Fibroblast of skin of right biceps (primary cell): ENCODE measurements at regions not wholly inside any gene's neighbourhood (a gene's known extent, or its start where the extent isn't known, plus 50 kb on each side); places are given as distances from the start of the nearest gene placed in this dataset.

Source experiments
- DNase-seq: peaks from one replicate; pipeline ENCODE4 v3.0.0-alpha.2; 2013

DNA sequence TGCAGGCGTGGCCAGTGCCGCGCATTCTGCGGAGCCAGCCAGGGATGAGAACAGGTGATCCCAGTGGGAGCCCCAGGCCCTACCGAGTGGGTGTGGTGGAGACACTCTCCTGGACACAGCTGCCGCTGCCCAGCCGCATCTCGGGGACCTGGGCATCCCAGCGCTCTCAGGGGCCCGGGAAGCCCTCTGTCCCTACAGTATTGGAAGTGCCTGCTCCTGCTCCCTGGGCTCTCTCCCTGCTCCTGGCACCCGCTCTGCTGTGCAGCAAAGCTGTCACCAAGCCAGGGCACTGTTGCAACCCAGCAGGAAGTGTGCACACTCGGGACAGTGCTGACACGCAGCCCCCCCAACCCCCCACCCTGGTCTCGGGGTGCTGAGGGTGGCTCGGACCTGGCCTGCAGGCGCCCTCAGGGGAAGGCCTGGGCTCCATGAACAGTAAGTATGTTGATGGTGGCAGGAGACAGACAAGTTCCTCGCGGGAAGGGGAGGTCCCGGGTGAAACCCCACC lies 1177.4 kb upstream of the GBE1 start:
- DNase-seq = no peak

DNA sequence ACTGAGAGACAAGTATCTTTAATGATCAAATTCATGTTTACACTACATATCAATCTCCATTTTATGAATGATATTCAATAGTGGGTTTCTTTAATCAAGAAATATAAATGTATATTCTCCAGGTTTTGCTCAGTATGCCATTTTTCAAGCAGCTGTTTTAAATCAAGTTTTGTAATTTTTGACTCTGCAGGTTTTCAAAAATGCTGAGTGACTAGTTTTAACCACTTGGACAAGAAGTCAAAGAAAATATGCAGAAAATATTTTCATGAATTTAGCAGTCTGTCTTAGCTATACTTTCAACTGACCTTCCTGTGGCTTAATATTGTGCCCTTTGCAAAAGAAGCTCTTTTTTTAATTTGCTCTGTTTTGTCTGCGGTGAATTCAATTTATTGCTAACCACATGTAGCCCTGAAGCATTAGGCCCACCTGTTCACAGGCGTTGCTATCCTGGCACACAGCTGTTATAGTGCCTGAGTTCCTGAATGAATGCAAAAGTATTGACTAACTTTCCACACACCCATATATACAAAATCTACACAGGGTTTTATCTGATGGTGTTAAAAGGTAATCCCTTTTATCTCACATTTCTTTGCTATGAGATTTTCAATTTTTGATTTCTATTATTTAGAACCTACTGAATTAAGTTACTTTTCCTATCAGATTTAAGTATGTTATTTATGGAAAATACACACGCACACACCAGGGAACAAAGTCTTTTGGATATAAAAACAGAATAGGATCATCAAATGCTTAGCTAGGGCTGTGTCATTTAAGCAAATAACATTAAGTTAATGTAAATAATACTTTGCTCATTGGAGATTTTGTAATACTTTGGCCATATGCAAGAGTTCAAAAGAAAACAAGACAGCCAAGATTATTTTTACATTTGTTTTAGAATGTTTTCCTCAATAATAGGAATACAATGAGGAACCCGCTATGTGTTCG lies 1166.1 kb upstream of the GBE1 start:
- no peak for DNase-seq

DNA sequence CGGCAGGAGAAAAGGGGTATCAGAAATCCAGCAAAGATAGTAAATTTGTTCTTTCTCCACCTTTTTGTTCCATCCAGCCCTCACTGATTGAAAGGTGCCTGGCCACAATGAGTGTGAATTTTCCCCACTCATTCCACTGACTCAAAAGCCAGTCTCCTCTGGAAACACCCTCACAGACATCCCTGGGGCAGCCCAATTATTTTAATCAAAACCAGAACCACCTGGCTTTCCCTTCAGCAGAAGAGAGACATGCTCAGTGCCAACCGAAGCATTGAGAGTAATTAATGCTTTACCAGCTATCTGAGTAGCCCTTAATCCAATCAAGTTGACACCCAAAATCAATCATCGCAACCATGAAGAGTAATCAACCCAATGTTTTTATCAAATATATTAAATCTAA lies 1129.6 kb upstream of the GBE1 start:
- DNase-seq = no peak

DNA sequence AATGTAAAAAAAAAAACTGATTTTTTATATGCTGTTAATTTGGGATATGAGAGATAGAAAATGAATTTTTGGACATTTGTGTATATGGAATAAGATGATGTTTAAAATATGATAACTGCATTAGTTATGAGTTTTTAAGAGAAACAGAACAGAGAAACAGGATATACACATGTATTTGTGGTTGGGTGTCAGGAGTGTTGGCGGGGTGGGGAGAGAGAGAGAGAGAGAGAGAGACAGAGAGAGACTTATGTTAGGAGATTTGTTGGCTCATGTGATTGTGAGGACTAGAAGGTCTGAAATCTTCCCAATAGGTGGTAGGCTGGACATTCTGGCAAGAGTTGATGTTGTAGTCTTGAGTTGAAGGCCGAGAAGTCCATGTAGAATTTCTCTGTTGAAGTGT lies 1121.6 kb upstream of the GBE1 start:
- no peak for DNase-seq

DNA sequence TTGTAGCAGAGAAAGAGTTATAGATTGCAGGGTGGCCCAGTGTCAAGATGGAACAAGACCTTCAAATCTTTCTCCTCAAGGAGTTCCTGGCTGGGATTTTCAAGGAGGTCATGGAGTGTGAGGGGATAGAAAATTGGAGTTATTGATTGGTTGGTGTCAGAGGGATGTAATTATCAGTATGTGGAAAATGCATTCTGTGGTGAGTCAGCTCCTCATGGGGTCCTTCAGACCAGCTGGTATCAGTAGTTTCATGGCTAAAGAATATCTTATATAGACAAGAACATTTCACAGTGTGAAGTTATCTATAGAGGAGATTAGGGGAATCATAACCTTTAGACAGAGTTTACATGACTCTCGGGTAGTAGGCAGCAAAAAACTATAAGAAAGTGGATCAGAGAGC lies 1114.0 kb upstream of the GBE1 start:
- DNase-seq = peak; percentile 14

DNA sequence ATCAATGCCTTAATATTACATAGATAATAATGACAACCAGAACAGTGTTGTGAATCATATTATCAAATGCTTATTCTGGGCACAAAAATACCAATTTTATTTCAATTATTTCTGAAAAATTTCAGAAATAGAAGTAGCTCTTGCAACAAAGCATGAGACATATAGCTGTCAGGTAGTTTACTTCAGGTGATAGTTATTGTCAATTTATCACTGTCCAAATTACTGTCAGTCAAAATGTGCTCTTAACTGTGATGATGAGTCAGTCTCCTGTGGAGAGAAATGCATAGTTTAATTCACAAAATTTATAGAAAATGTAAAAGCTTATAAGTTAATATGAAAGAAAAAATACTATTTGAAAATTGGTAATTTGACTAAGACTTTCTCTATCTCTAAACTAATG lies 1078.4 kb upstream of the GBE1 start:
- no peak for DNase-seq

DNA sequence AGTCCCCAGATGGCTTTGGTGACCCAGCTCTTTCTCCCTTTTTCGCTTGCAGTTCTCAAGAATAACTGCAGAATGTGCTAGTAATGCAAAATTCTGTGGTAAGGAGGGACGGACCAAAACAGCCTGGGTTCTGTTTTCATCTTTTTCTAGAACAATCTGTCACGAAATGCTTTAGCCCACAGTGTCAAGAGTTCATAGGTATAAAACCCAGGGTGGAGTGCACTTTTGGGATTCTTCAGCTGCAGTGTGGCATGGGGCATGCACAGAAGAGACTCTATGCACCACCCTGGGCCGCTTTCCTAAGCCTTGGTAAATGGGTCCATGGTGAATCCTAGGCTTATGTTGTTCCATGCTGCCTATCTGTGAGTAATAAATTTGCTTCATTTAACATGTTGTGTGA lies 1072.7 kb upstream of the GBE1 start:
- no peak for DNase-seq

DNA sequence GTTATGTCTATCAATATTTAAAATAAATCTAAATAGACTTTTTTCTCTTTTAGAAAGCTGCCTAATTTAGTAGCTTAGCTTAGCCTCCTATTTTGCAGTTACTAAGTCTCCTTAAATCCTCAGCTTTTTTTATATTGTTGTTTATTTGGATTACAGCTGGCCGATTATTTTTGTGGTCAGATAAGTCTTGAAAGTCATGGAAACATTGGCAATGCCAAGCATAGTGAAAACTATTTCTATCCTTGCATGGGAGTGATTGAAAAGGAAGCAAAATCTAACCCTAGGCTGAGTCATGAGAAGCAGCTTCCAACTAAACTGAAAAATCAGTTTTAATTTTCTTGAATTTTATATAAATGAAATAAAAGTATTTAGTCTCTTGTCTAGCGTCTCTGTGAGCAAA lies 1063.0 kb upstream of the GBE1 start:
- DNase-seq = no peak

DNA sequence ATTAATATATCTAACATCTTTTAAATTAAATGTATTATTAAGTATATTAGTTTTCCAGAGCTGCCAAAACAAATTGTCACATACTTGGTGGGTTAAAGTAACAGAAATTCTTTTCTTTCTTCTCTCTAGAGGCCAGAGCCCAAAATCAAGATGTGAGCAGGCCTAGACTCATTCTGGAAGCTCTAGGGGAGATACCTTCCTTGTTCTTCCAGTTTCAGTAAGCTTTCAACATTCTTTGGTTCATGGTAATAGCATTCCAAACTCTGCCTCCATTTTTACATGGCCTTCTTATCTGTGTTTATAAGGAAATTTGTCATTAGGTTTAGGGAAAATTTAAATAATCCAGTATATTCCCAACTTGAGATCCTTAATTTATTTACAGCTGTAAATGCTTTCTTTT lies 1054.6 kb upstream of the GBE1 start:
- DNase-seq = no peak

DNA sequence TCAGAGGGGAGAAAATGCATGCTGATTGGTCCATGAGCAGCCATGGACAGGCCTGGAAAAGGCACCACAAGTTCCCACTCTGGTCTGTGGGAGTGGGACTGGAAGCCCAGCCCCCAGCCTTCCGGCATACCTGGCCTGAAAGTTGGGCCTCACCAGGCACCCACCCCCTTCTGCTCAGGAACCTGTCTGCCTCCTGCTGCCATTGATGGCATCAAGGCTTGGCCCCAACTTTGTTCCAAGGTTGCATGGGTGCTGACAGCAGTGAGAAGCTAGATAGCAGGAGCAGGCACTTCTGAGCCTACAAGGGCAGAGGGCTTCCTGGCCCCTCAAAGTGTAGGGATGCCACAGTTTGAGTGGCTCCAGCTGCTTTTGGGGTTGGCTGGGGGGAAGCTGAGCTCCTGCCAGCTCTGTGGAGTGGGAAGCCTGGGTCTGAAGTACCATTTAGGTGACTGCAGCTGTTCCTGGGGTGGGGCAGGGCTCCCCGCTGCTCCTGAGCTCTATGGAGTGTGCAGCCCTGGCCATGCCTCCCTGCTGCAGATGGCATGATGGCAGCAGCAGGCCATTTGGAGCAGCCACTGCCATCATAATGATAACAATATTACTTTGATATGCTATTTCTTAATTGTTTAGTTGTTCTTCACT lies 1054.1 kb upstream of the GBE1 start:
- no peak for DNase-seq

DNA sequence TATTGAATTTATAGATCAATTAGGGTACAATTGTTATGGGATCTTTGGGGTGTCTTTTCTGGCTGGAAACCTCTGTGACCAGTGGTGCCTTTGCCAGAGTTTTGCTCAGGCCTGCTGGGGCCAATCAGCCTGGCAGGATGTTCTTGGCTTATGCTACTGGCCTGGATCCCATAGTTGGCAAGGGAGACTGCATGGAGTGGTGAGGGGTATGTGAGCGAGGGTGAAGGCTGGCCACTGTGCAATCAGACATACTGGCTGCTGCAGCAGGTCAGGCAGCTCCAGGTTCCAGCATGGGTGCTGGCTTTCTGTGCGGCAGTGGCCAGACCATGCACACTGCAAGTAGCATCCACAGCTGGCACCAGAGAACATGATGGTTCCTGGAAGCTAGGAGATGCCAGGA lies 1053.2 kb upstream of the GBE1 start:
- DNase-seq = no peak

DNA sequence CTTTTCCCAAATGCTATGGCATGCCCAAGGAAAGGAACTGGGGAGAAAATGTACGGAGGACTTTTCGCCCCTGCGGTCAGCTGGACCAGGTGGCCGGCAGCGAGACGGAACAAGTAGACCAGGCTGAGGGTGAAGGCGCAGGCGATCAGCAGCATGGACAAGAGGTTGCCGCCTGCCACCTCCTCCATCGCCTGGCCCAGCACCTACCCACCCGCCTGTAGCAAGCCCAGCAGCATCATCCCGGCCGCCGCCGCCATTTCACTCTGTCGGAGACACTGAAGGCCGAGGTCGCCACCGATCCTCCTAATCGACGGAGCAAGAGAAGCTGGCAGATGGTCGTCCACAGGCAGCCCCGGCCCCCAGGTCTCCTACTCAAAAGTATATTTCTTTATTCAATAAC lies 1046.3 kb upstream of the GBE1 start:
- no peak for DNase-seq

DNA sequence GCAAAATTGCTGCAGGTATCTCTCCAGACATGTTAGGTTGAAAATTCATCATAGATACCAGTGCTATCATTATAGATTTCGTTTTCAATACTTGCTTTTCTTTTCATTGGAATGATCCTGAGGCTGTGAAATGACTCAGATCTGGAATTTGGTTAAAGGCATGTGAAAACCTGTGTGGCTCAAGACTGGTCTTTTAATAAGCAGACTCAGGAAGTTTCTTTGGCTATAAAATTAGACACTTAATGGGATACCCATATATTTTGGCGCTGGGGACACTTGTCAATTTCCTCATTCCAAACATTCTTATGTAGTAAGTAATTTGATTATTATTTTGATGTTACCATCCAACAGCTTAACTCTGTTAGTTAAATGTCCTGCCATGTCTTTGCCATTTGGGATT lies 1041.1 kb upstream of the GBE1 start:
- DNase-seq = no peak

DNA sequence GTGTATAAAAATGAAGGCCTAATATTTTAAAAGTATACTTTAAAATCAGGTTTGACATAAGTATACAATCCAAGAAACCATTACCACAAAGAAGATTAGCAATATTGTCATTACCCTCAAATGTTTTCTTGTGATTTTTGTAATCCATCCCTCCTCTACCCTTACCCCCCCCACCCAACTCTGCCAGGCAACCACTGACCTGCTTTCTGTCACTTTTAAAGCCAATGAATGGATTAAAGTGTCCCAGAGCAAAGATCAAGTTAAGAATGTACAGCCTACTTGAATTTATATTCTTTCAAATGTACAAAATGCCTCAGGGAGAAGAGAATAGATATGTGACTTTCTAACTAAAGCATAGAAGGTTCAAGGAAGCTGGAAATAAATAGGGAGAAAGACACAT lies 1038.8 kb upstream of the GBE1 start:
- DNase-seq = no peak

DNA sequence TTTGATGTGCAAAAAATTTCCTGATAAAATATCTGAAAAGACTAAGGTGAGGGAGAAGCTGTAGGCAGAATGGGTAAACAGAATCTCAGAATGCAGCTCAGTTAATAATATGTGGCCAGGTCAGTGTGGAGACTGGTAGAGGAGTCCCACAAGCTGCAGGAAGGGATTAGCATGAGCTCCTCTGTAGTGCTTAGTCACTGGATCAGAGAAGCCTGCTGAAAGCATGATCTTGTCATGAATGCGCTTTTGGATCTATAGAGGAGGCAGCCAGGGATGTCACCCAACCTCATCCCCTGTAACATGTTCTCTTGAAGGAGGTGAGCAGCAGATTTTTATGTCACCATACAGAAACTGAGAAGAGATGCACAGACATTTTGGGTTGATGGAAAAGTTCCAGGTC lies 1035.3 kb upstream of the GBE1 start:
- DNase-seq = no peak

DNA sequence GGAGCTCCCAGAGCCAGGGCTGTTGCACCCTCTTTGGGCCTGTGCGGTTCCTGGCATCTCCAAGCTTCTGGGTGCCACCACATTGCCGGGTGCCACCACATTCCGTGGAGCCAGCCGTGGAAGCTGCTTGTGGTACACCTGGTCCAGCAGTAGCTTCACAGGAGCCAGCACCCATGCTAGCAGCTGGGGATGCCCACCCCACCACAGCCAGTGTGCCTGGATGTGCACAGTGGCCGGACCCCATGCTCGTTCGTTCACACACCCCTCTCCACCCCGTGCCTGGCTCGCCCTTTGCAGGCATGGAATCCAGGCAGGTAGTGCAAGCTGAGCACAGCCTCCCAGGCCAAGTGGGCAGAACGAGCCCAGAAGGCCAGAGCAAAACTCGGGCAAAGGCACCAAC lies 1029.8 kb upstream of the GBE1 start:
- DNase-seq = no peak

DNA sequence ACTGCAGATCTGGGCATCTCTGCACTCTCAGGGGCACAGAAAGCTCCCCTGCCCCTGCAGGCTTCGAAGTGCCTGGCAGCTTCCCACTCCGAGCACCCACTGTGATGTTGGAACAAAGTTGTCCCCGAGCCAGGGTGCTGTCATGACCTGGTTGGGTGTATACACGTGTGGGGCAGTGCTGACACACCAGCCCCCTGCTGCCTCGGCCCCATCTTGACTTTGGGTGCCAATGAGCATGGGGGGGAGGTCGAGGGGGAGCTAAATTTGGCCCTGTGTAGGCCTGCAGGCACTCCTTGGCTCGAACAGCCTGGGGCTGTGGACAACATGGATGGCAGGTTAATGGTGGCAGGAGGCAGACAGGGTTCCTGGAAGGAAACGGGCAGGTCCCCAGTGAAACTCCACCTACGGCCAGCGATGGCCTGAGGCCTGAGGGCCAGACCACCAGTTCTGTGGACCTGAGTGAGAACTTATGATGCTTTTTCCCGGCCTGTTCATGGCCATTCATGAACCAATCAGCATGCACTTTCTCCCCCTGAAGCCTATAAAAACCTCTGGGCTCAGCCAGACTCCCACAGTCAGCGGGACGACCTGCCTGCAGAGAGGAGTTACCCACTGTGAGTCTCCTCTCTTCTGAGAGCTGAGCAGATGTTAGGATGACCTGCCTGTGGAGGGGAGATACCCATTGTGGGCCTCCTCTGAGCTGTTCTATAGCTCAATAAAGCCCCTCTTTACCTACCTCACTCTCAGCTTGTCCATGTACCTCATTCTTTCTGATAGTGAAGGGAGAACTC lies 1029.1 kb upstream of the GBE1 start:
- no peak for DNase-seq

DNA sequence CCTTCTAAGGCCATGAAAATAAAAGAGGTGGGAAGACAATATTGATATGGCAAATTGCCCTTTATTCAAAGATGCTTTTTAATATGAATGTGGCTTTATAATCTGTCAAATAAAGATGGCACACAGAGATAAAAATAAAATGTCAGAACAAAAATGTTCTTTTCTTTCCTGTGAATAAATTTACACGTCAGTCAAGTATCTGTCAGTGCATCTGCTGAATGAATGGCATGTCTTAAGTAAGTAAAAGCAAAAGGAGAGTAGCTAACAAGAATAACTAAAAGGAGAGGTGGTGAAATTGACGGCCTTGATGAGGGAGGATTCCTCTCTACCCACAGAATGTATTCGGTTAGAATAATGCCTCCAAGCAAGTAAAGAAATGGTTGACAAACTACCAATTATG lies 1021.7 kb upstream of the GBE1 start:
- DNase-seq = no peak

DNA sequence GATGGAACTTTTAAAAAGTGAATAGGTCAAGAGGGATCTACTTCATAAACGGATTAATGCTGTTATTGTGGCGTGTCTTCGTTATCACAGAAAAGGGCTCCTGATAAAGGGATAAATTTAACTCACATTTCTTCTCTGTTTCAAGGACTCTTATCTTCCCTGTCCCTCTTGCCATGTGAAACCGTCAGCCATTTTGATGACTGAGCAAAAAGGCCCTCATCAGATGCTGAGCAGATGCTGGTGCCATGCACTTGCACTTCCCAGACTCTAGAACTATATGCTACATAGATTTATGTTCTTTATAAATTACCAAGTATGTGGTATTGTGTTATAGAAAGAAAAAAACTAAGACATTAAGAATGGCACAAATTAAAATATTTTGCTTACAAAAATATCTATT lies 1011.8 kb upstream of the GBE1 start:
- no peak for DNase-seq

DNA sequence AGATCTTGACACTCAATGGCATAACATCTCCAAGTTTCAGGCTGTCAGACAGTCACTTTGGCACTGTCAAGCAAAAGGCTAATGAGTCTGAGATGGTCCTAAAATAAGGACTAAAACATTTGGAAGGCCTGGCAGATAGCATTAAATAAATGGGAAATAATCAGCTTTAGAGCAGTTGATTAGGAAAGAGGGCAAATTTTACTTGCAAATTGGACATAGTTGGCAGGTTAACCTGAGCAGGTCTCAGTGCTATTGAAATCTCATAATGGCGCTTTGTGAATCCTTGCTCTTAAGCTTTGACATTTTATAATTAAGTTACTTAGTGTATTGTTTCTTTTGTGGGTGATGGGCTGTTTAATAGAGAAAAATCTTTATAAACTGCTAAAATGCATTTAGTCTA lies 1003.1 kb upstream of the GBE1 start:
- DNase-seq = no peak

DNA sequence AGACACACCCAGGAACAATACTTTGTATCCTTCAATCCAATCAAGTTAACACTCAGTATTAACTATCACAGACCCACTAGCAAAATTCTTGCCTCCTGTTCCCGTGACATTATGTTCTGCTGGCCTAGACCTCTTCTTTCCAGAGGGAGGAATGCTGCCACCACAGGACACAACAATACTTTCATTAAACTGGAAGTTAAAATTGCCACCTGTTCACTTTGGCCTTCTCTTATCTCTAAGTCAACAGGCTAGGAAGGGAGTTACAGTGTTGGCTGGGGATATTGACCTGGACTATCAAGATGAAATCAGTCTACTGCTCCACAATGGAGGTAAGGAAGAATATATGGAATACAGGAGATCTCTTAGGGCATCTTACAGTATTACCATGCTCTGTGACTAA lies 1000.4 kb upstream of the GBE1 start:
- DNase-seq = no peak

DNA sequence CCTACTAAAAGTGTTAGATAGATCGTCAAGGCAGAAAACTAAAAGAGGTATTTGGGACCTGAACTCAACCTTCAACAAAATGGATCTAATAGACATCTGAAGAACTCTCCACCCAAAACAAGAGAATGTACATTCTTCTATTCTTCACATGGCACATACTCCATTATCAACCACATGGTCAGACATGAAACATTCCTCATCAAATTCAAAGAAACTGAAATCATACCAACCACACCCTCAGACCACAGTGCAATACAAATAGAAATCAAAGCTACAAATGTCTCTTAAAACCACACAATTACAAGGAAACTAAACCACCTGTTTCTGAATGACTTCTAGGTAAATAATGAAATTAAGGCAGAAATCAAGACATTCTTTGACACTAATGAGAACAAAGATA lies 984.1 kb upstream of the GBE1 start:
- no peak for DNase-seq

DNA sequence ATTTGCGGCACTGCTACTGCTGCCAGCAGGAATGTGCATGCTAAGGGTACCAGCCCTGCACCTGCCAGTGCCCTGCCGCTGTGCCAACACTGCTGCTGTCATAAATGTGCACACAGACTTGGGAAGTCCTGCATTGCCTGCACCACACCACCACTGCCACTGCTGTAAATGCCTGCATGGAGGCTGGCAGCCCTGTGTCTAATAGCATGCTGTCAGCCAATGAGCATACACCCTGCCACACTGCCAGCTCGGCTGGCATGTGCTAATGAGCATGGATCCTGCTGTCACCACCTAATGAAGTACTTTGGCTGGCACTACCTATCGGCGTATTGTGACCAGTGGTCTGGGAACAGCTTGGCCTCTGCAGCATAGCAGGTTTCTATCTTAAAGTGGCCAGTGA lies 981.8 kb upstream of the GBE1 start:
- DNase-seq = no peak

DNA sequence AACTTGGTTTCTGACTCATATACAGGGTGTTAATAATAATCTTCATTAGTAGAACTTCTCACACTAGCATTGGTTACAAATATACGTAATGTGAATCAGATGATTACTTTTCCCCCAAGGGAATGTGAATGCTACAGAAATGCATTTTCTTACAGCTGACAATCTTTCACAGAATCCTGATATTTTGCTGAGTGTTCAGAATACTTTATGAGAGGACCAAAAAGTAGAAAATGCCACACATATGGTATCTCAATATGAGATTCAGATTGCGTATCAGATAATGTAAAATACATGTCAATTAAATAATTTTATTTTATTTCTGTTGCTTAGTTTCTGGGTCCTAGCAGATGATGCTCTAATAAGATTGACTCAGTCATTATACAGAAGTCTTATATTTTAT lies 979.9 kb upstream of the GBE1 start:
- DNase-seq = no peak
